ENCODE measurements at regions not wholly inside any gene's neighbourhood (a gene's known extent, or its start where the extent isn't known, plus 50 kb on each side); places are given as distances from the start of the nearest gene placed in this dataset.

GRCh38 chr7:31175672-31176071, 123.6 kb downstream of the ADCYAP1R1 start:
- peak; percentile 6 for DNase-seq (ENCODE audit: low read depth)

- DNase-seq (ENCODE audit: low read depth) = no peak
These were observed 119.9 kb downstream of the ADCYAP1R1 start for GRCh38 chr7:31171984-31172383.

- no peak for DNase-seq (ENCODE audit: low read depth)
These were observed 119.2 kb downstream of the ADCYAP1R1 start for GRCh38 chr7:31171216-31171785.

Data from RPMI7951 (cell line).